MM.1S (cell line): ENCODE measurements at regions not wholly inside any gene's neighbourhood (a gene's known extent, or its start where the extent isn't known, plus 50 kb on each side); places are given as distances from the start of the nearest gene placed in this dataset.

Source experiments
- DNase-seq: peaks from one replicate; pipeline ENCODE4 v3.0.0-alpha.2; 2015
- H2AFZ ChIP-seq: fragments of 300-600 bp; sonication (generic); 2 replicates; pipeline ENCODE4 v1.6.0; 2016; ENCODE audit warnings: antibody characterized with exemption, low read length
- H3F3A ChIP-seq: fragments of 300-600 bp; sonication (generic); 2 replicates; pipeline ENCODE4 v1.6.1; 2016; ENCODE audit warnings: mild to moderate bottlenecking, antibody characterized with exemption, low read length, moderate library complexity, mixed read lengths; ENCODE audit not compliant: insufficient read depth
- H3K27ac ChIP-seq: fragments of 300-600 bp; sonication (generic); 2 replicates; pipeline ENCODE4 v1.5.1; 2016; ENCODE audit warnings: mild to moderate bottlenecking, low read length
- H3K27me3 ChIP-seq: fragments of 300-600 bp; sonication (generic); replicated peaks from 2 replicates; pipeline ENCODE4 v1.6.0; 2016; ENCODE audit warnings: low read length; ENCODE audit not compliant: insufficient read depth
- H3K36me3 ChIP-seq: fragments of 300-600 bp; sonication (generic); replicated peaks from 2 replicates; pipeline ENCODE4 v1.6.1; 2016; ENCODE audit warnings: mild to moderate bottlenecking, low read length, mixed read lengths; ENCODE audit not compliant: insufficient read depth
- H3K4me1 ChIP-seq: fragments of 300-600 bp; sonication (generic); 2 replicates; pipeline ENCODE4 v1.6.1; 2016; ENCODE audit warnings: low read length, mixed read lengths
- H3K4me2 ChIP-seq: fragments of 300-600 bp; sonication (generic); 2 replicates; pipeline ENCODE4 v1.6.0; 2016; ENCODE audit warnings: low read depth, low read length
- H3K4me3 ChIP-seq: fragments of 300-600 bp; sonication (generic); 2 replicates; pipeline ENCODE4 v1.5.1; 2016; ENCODE audit warnings: low read length, mixed read lengths
- H3K79me2 ChIP-seq: fragments of 300-600 bp; sonication (generic); 2 replicates; pipeline ENCODE4 v1.6.1; 2016; ENCODE audit warnings: mixed run types, low read length, mixed read lengths
- H3K9ac ChIP-seq: fragments of 300-600 bp; sonication (generic); 2 replicates; pipeline ENCODE4 v1.6.1; 2016; ENCODE audit warnings: low read length, mixed read lengths
- H3K9me2 ChIP-seq: fragments of 300-600 bp; sonication (generic); replicated peaks from 2 replicates; pipeline ENCODE4 v1.6.1; 2016; ENCODE audit warnings: mild to moderate bottlenecking, low read length, mixed read lengths; ENCODE audit not compliant: insufficient read depth
- H3K9me3 ChIP-seq: fragments of 300-600 bp; sonication (generic); replicated peaks from 2 replicates; pipeline ENCODE4 v1.6.1; 2016; ENCODE audit warnings: mild to moderate bottlenecking, low read length, mixed read lengths; ENCODE audit not compliant: insufficient read depth
- H4K20me1 ChIP-seq: fragments of 300-600 bp; sonication (generic); 2 replicates; pipeline ENCODE4 v1.6.1; 2016; ENCODE audit warnings: mild to moderate bottlenecking, low read length, moderate library complexity, mixed read lengths; ENCODE audit not compliant: insufficient read depth
- CTCF ChIP-seq: fragments of 300-600 bp; sonication (generic); IDR thresholded peaks from 2 replicates; pipeline ENCODE4 v1.5.1; 2016; ENCODE audit warnings: antibody characterized with exemption, low read length, mixed read lengths
- EZH2 ChIP-seq: fragments of 300-600 bp; sonication (generic); optimal IDR thresholded peaks from 2 replicates; pipeline ENCODE3; 2017; ENCODE audit warnings: low read depth, mild to moderate bottlenecking, antibody characterized with exemption, low read length, mixed read lengths
- EZH2phosphoT487 ChIP-seq: fragments of 300-600 bp; sonication (generic); IDR thresholded peaks from 2 replicates; pipeline ENCODE4 v1.6.1; 2018; ENCODE audit warnings: antibody characterized with exemption, low read length

- H3K9me2 ChIP-seq = no peaks in the 10 kb centered on the region
- H3K79me2 ChIP-seq = no peaks in the 10 kb centered on the region
- no peak overlapping the region for H3K4me2 ChIP-seq
- H2AFZ ChIP-seq = no peak overlapping the region
- H4K20me1 ChIP-seq = no peaks in the 10 kb centered on the region
- no peaks in the 10 kb centered on the region for H3F3A ChIP-seq
- no peaks in the 10 kb centered on the region for H3K27me3 ChIP-seq
- H3K36me3 ChIP-seq = no peaks in the 10 kb centered on the region
- H3K27ac ChIP-seq = no peak overlapping the region
- H3K4me3 ChIP-seq = no peak overlapping the region
- H3K9me3 ChIP-seq = no peaks in the 10 kb centered on the region
- DNase-seq = no peak
- no peak overlapping the region for H3K9ac ChIP-seq
- no peaks in the 10 kb centered on the region for H3K4me1 ChIP-seq
- no peak for TF ChIP-seq EZH2
Measured at GRCh38 chr1:163570071-163570470, 248.3 kb downstream of the NUF2 start.

- H3K79me2 ChIP-seq = no peaks in the 10 kb centered on the region
- H3K9me2 ChIP-seq = no peaks in the 10 kb centered on the region
- no peaks in the 10 kb centered on the region for H3K36me3 ChIP-seq
- H3K9ac ChIP-seq = no peak overlapping the region
- H3K9me3 ChIP-seq = no peaks in the 10 kb centered on the region
- H3K27me3 ChIP-seq = no peaks in the 10 kb centered on the region
- H3K27ac ChIP-seq = no peak overlapping the region
- H3K4me1 ChIP-seq = no peaks in the 10 kb centered on the region
- no peak overlapping the region for H3K4me3 ChIP-seq
- H3F3A ChIP-seq = no peaks in the 10 kb centered on the region
- no peak for TF ChIP-seq CTCF
- no peak for TF ChIP-seq EZH2phosphoT487
- TF ChIP-seq EZH2 = no peak
- H3K4me2 ChIP-seq = no peak overlapping the region
- no peak overlapping the region for H2AFZ ChIP-seq
- H4K20me1 ChIP-seq = no peaks in the 10 kb centered on the region
- DNase-seq = no peak
Measured at GRCh38 chr1:163571950-163572349, 250.2 kb downstream of the NUF2 start.

GRCh38 chr1:163574119-163574518 is 252.4 kb downstream of the NUF2 start:
- H3K27me3 ChIP-seq = no peaks in the 10 kb centered on the region
- no peaks in the 10 kb centered on the region for H3K9me2 ChIP-seq
- no peak for DNase-seq
- no peaks in the 10 kb centered on the region for H3K79me2 ChIP-seq
- no peak overlapping the region for H3K4me2 ChIP-seq
- no peak overlapping the region for H3K9ac ChIP-seq
- H4K20me1 ChIP-seq = no peaks in the 10 kb centered on the region
- no peaks in the 10 kb centered on the region for H3K4me1 ChIP-seq
- H3F3A ChIP-seq = no peaks in the 10 kb centered on the region
- H3K4me3 ChIP-seq = no peak overlapping the region
- no peaks in the 10 kb centered on the region for H3K36me3 ChIP-seq
- H3K27ac ChIP-seq = no peak overlapping the region
- no peaks in the 10 kb centered on the region for H3K9me3 ChIP-seq
- TF ChIP-seq CTCF (no peak), EZH2 (no peak), EZH2phosphoT487 (no peak)
- no peak overlapping the region for H2AFZ ChIP-seq

GRCh38 chr1:163580926-163581325 is 259.2 kb downstream of the NUF2 start:
- Histone ChIP-seq H3K9ac (no peak overlapping the region), H3K9me2 (no peaks in the 10 kb centered on the region), H3F3A (no peaks in the 10 kb centered on the region), H2AFZ (no peak overlapping the region), H3K4me2 (no peak overlapping the region), H3K9me3 (no peaks in the 10 kb centered on the region), H3K27ac (no peak overlapping the region), H4K20me1 (no peaks in the 10 kb centered on the region), H3K36me3 (no peaks in the 10 kb centered on the region), H3K27me3 (no peaks in the 10 kb centered on the region), H3K4me3 (no peak overlapping the region), H3K79me2 (no peaks in the 10 kb centered on the region), H3K4me1 (no peaks in the 10 kb centered on the region)
- DNase-seq = no peak
- no peak for TF ChIP-seq EZH2phosphoT487
- TF ChIP-seq EZH2 = no peak
- TF ChIP-seq CTCF = no peak
